Activated naive CD8-positive, alpha-beta T cell treated with anti-CD3 and anti-CD28 coated beads, Interleukin-2, amount 50 U/mL, for 24 hours (primary cell): ENCODE measurements at regions not wholly inside any gene's neighbourhood (a gene's known extent, or its start where the extent isn't known, plus 50 kb on each side); places are given as distances from the start of the nearest gene placed in this dataset.
"Not testable (repeated sequence)": the region's sequence is repeated elsewhere in the genome, so short reads cannot be mapped to it uniquely, and the experiment has no call there.

ENCODE experiments used
- ATAC-seq: fragments of 150-1000 bp; cut with Tn5 transposase; one replicate; pipeline ENCODE4 v1.10.0; 2021
- DNase-seq: peaks from one replicate; pipeline ENCODE4 v3.0.0; 2021
- H3K27ac Mint-ChIP-seq: one replicate; pipeline ENCODE4 v1.8.0; 2021; ENCODE audit warnings: mild to moderate bottlenecking, mixed read lengths
- H3K27me3 Mint-ChIP-seq: one replicate; pipeline ENCODE4 v1.8.0; 2021; ENCODE audit warnings: mixed read lengths
- H3K36me3 Mint-ChIP-seq: one replicate; pipeline ENCODE4 v1.8.0; 2021; ENCODE audit warnings: low read depth, mixed read lengths
- H3K4me1 Mint-ChIP-seq: one replicate; pipeline ENCODE4 v1.8.0; 2021; ENCODE audit warnings: mixed read lengths
- H3K4me3 Mint-ChIP-seq: one replicate; pipeline ENCODE4 v1.8.0; 2021; ENCODE audit warnings: mild to moderate bottlenecking, moderate library complexity, mixed read lengths
- H3K9me3 Mint-ChIP-seq: one replicate; pipeline ENCODE4 v1.8.0; 2021; ENCODE audit warnings: mixed read lengths

GRCh38 chr13:76300688-76301087 is 585.5 kb downstream of the KCTD12 start:
- Mint-ChIP-seq H3K4me1 (no peaks in the 10 kb centered on the region), H3K4me3 (no peak overlapping the region), H3K27ac (no peak overlapping the region), H3K27me3 (no peaks in the 10 kb centered on the region), H3K9me3 (peaks cover 4% of the 10 kb centered on the region), H3K36me3 (no peaks in the 10 kb centered on the region)
- DNase-seq (no peak), ATAC-seq (no peak)

- Mint-ChIP-seq H3K27ac (no peak overlapping the region), H3K27me3 (no peaks in the 10 kb centered on the region)
Observed at GRCh38 chr13:76297331-76297730, 588.9 kb downstream of the KCTD12 start.

GRCh38 chr13:76296751-76297150 is 589.5 kb downstream of the KCTD12 start:
- Mint-ChIP-seq H3K36me3 (no peaks in the 10 kb centered on the region), H3K4me3 (no peak overlapping the region), H3K4me1 (no peaks in the 10 kb centered on the region), H3K9me3 (peaks cover 10% of the 10 kb centered on the region), H3K27ac (no peak overlapping the region), H3K27me3 (no peaks in the 10 kb centered on the region)
- DNase-seq (no peak), ATAC-seq (no peak)

More at GRCh38 chr13:76297331-76297730, 588.9 kb downstream of the KCTD12 start:
- no peaks in the 10 kb centered on the region for H3K4me1 Mint-ChIP-seq
- ATAC-seq (no peak), DNase-seq (no peak)
- no peaks in the 10 kb centered on the region for H3K36me3 Mint-ChIP-seq
- peaks cover 10% of the 10 kb centered on the region for H3K9me3 Mint-ChIP-seq
- H3K4me3 Mint-ChIP-seq: no peak overlapping the region

- H3K27ac Mint-ChIP-seq: not testable (repeated sequence)
Observed at GRCh38 chr13:76295020-76295419, 591.2 kb downstream of the KCTD12 start.

GRCh38 chr13:76293751-76294150 is 592.5 kb downstream of the KCTD12 start:
- H3K9me3 Mint-ChIP-seq: peaks cover 6% of the 10 kb centered on the region
- no peaks in the 10 kb centered on the region for H3K27me3 Mint-ChIP-seq
- ATAC-seq: no peak
- no peak overlapping the region for H3K4me3 Mint-ChIP-seq
- no peaks in the 10 kb centered on the region for H3K36me3 Mint-ChIP-seq
- H3K4me1 Mint-ChIP-seq: no peaks in the 10 kb centered on the region
- no peak overlapping the region for H3K27ac Mint-ChIP-seq
- DNase-seq: no peak

More at GRCh38 chr13:76295020-76295419, 591.2 kb downstream of the KCTD12 start:
- ATAC-seq, H3K36me3 Mint-ChIP-seq, H3K4me1 Mint-ChIP-seq, H3K4me3 Mint-ChIP-seq, H3K27me3 Mint-ChIP-seq, H3K9me3 Mint-ChIP-seq, DNase-seq: not testable (repeated sequence)

GRCh38 chr13:76293346-76293745 is 592.9 kb downstream of the KCTD12 start:
- Mint-ChIP-seq H3K9me3 (peaks cover 6% of the 10 kb centered on the region), H3K4me3 (no peak overlapping the region), H3K36me3 (no peaks in the 10 kb centered on the region), H3K27me3 (no peaks in the 10 kb centered on the region), H3K27ac (no peak overlapping the region), H3K4me1 (no peaks in the 10 kb centered on the region)
- DNase-seq (no peak), ATAC-seq (no peak)

GRCh38 chr13:76292726-76293125 is 593.5 kb downstream of the KCTD12 start:
- no peak overlapping the region for H3K4me3 Mint-ChIP-seq
- H3K9me3 Mint-ChIP-seq: peaks cover 6% of the 10 kb centered on the region
- H3K27me3 Mint-ChIP-seq: no peaks in the 10 kb centered on the region
- H3K4me1 Mint-ChIP-seq: no peaks in the 10 kb centered on the region
- no peak overlapping the region for H3K27ac Mint-ChIP-seq
- no peak for DNase-seq
- no peaks in the 10 kb centered on the region for H3K36me3 Mint-ChIP-seq
- ATAC-seq: no peak

- H3K4me3 Mint-ChIP-seq: no peak overlapping the region
- H3K9me3 Mint-ChIP-seq: peaks cover 6% of the 10 kb centered on the region
- no peaks in the 10 kb centered on the region for H3K4me1 Mint-ChIP-seq
- DNase-seq: no peak
- no peaks in the 10 kb centered on the region for H3K36me3 Mint-ChIP-seq
- ATAC-seq: no peak
- no peak overlapping the region for H3K27ac Mint-ChIP-seq
- no peaks in the 10 kb centered on the region for H3K27me3 Mint-ChIP-seq
Observed at GRCh38 chr13:76292031-76292430, 594.2 kb downstream of the KCTD12 start.

GRCh38 chr13:76289558-76289957 is 596.6 kb downstream of the KCTD12 start:
- no peak for ATAC-seq
- Mint-ChIP-seq H3K36me3 (no peaks in the 10 kb centered on the region), H3K27ac (no peak overlapping the region), H3K4me1 (no peaks in the 10 kb centered on the region), H3K9me3 (peaks cover 6% of the 10 kb centered on the region), H3K27me3 (no peaks in the 10 kb centered on the region), H3K4me3 (no peak overlapping the region)
- no peak for DNase-seq

- Mint-ChIP-seq H3K4me3 (no peak overlapping the region), H3K27ac (no peak overlapping the region), H3K4me1 (no peaks in the 10 kb centered on the region), H3K9me3 (no peaks in the 10 kb centered on the region), H3K27me3 (no peaks in the 10 kb centered on the region), H3K36me3 (no peaks in the 10 kb centered on the region)
- DNase-seq (no peak), ATAC-seq (no peak)
Observed at GRCh38 chr13:76286178-76286577, 600.0 kb downstream of the KCTD12 start.

- Mint-ChIP-seq H3K27me3 (no peaks in the 10 kb centered on the region), H3K4me1 (no peaks in the 10 kb centered on the region), H3K27ac (no peak overlapping the region), H3K36me3 (no peaks in the 10 kb centered on the region), H3K9me3 (no peaks in the 10 kb centered on the region), H3K4me3 (no peak overlapping the region)
- no peak for ATAC-seq
- no peak for DNase-seq
Observed at GRCh38 chr13:76285463-76285862, 600.7 kb downstream of the KCTD12 start.

GRCh38 chr13:76279766-76280165 is 606.4 kb downstream of the KCTD12 start:
- not testable (repeated sequence) for H3K4me3 Mint-ChIP-seq, H3K4me1 Mint-ChIP-seq, ATAC-seq, DNase-seq, H3K27me3 Mint-ChIP-seq, H3K9me3 Mint-ChIP-seq, H3K36me3 Mint-ChIP-seq, H3K27ac Mint-ChIP-seq

- H3K9me3 Mint-ChIP-seq: peaks cover 9% of the 10 kb centered on the region
- ATAC-seq (no peak), DNase-seq (no peak)
- H3K4me3 Mint-ChIP-seq: no peak overlapping the region
- H3K27me3 Mint-ChIP-seq: no peaks in the 10 kb centered on the region
- H3K4me1 Mint-ChIP-seq: no peaks in the 10 kb centered on the region
- no peak overlapping the region for H3K27ac Mint-ChIP-seq
- no peaks in the 10 kb centered on the region for H3K36me3 Mint-ChIP-seq
Observed at GRCh38 chr13:76271728-76272232, 614.4 kb downstream of the KCTD12 start.

- H3K36me3 Mint-ChIP-seq, DNase-seq, ATAC-seq, H3K27ac Mint-ChIP-seq, H3K4me3 Mint-ChIP-seq, H3K27me3 Mint-ChIP-seq, H3K9me3 Mint-ChIP-seq, H3K4me1 Mint-ChIP-seq: not testable (repeated sequence)
Observed at GRCh38 chr13:76268307-76268706, 617.9 kb downstream of the KCTD12 start.

- no peaks in the 10 kb centered on the region for H3K27me3 Mint-ChIP-seq
- no peaks in the 10 kb centered on the region for H3K4me1 Mint-ChIP-seq
- H3K9me3 Mint-ChIP-seq: peaks cover 9% of the 10 kb centered on the region
- no peak for DNase-seq
- no peak overlapping the region for H3K4me3 Mint-ChIP-seq
- ATAC-seq: no peak
- H3K36me3 Mint-ChIP-seq: no peaks in the 10 kb centered on the region
- H3K27ac Mint-ChIP-seq: no peak overlapping the region
Observed at GRCh38 chr13:76267216-76267615, 619.0 kb downstream of the KCTD12 start.

- ATAC-seq: no peak
- DNase-seq: no peak
- H3K4me3 Mint-ChIP-seq: no peak overlapping the region
Observed at GRCh38 chr13:76266561-76266960, 619.6 kb downstream of the KCTD12 start.

More at GRCh38 chr13:76266561-76266960, 619.6 kb downstream of the KCTD12 start:
- Mint-ChIP-seq H3K27me3 (no peaks in the 10 kb centered on the region), H3K4me1 (no peaks in the 10 kb centered on the region), H3K9me3 (peaks cover 9% of the 10 kb centered on the region), H3K27ac (no peak overlapping the region), H3K36me3 (no peaks in the 10 kb centered on the region)
